Esophagus muscularis mucosa (tissue), 4 donors: ENCODE measurements at regions not wholly inside any gene's neighbourhood (a gene's known extent, or its start where the extent isn't known, plus 50 kb on each side); places are given as distances from the start of the nearest gene placed in this dataset.

Experiments
- DNase-seq: peaks from one replicate; pipeline ENCODE4 v3.0.0-alpha.2; 2017; ENCODE audit errors: extremely low spot score
- H3K27ac ChIP-seq, 4 donors: fragments of 200-600 bp; sonication (generic); replicated peaks in 1 of 4; 1 replicate in 3 of 4; 2 replicates in 1 of 4; pipeline ENCODE4 v1.5.1; 2016 to 2019; ENCODE audit warnings: mild to moderate bottlenecking in 1 of 4
- H3K27me3 ChIP-seq, 4 donors: fragments of 200-600 bp; sonication (generic); one replicate each; pipeline versions ENCODE4 v1.5.1 to v1.6.0; 2016 to 2019
- H3K36me3 ChIP-seq, 4 donors: fragments of 200-600 bp; sonication (generic); one replicate each; pipeline ENCODE4 v1.5.1; 2016 to 2019
- H3K4me1 ChIP-seq, 4 donors: fragments of 200-600 bp; sonication (generic); one replicate each; pipeline ENCODE4 v1.5.1; 2016 to 2019
- H3K4me3 ChIP-seq, 4 donors: fragments of 200-600 bp; sonication (generic); 1 replicate in 2 of 4; 2 replicates in 2 of 4; pipeline ENCODE4 v1.5.1; 2016 to 2019; ENCODE audit warnings: mild to moderate bottlenecking in 4 of 4, moderate library complexity in 1 of 4
- H3K9me3 ChIP-seq, 4 donors: fragments of 200-600 bp; sonication (generic); 1 replicate in 3 of 4; 2 replicates in 1 of 4; pipeline ENCODE4 v1.5.1; 2016 to 2019
- CTCF ChIP-seq, 3 experiments: fragments of 200-600 bp in 2 of 3; fragments of 450-650 bp in 1 of 3; sonication (generic) in 2 of 3; IDR thresholded peaks; one replicate each; pipeline ENCODE4 v1.5.1; 2017 to 2019; ENCODE audit warnings: antibody characterized with exemption in 3 of 3, mild to moderate bottlenecking in 2 of 3, moderate library complexity in 1 of 3
- EP300 ChIP-seq: sonication (generic); formaldehyde crosslinking; IDR thresholded peaks from one replicate; pipeline ENCODE4 v1.6.1; 2017; ENCODE audit warnings: antibody characterized with exemption
- POLR2A ChIP-seq: fragments of 450-650 bp; IDR thresholded peaks from one replicate; pipeline ENCODE4 v1.6.1; 2017; ENCODE audit warnings: antibody characterized with exemption, moderate library complexity, mild to moderate bottlenecking, low read depth
- POLR2AphosphoS5 ChIP-seq, 2 donors: sonication (generic); formaldehyde crosslinking; IDR thresholded peaks; one replicate each; pipeline ENCODE4 v1.6.1; 2017; ENCODE audit warnings: antibody characterized with exemption in 2 of 2
- WGBS: methylation state at CpG from one replicate; pipeline ENCODE4 v1.1.5; 2018; 5-methylcytosine and 5-hydroxymethylcytosine counted together
- intact Hi-C: fragments of 100-400 bp; cut with DNase I; formaldehyde crosslinking; loops from one replicate; pipeline ENCODE4 v1.15.1; 2023

GRCh38 chr12:108055141-108055540 is 73.9 kb upstream of the WSCD2 start:
- intact Hi-C loops = no loop called here
- Histone ChIP-seq H3K36me3 (no peaks in the 10 kb centered on the region), H3K4me3 (no peak overlapping the region), H3K4me1 (no peaks in the 10 kb centered on the region), H3K27ac (no peak overlapping the region), H3K27me3 (no peaks in the 10 kb centered on the region), H3K9me3 (no peaks in the 10 kb centered on the region)
- WGBS = 66% methylated on average over 3 of the region's 3 CpGs
- no peak for DNase-seq
- TF ChIP-seq EP300 = no peak
- TF ChIP-seq POLR2AphosphoS5 (IDR thresholded peaks at IDR 0.05) = no peak
- no peak for TF ChIP-seq CTCF (IDR thresholded peaks at IDR 0.05)
- TF ChIP-seq POLR2A = no peak

GRCh38 chr12:108060067-108060466 is 69.0 kb upstream of the WSCD2 start:
- TF ChIP-seq POLR2AphosphoS5 (IDR thresholded peaks at IDR 0.05) (no peak), EP300 (no peak), POLR2A (no peak), CTCF (IDR thresholded peaks at IDR 0.05) (no peak)
- no peaks in the 10 kb centered on the region for H3K36me3 ChIP-seq
- H3K27me3 ChIP-seq = peaks cover 0 to 4% (median 0%) of the 10 kb centered on the region in 4 donors
- H3K4me3 ChIP-seq = no peak overlapping the region
- no peak for DNase-seq
- H3K9me3 ChIP-seq = no peaks in the 10 kb centered on the region
- H3K4me1 ChIP-seq = no peaks in the 10 kb centered on the region
- intact Hi-C loops = no loop called here
- 35% methylated on average over 3 of the region's 3 CpGs for WGBS
- no peak overlapping the region for H3K27ac ChIP-seq

GRCh38 chr12:108060903-108061302 is 68.2 kb upstream of the WSCD2 start:
- Histone ChIP-seq H3K36me3 (no peaks in the 10 kb centered on the region), H3K4me3 (no peak overlapping the region), H3K4me1 (no peaks in the 10 kb centered on the region), H3K9me3 (no peaks in the 10 kb centered on the region), H3K27ac (no peak overlapping the region), H3K27me3 (peaks cover 0 to 4% (median 0%) of the 10 kb centered on the region in 4 donors)
- no peak for DNase-seq
- TF ChIP-seq POLR2AphosphoS5 (IDR thresholded peaks at IDR 0.05) (no peak), EP300 (no peak), POLR2A (no peak), CTCF (IDR thresholded peaks at IDR 0.05) (no peak)
- intact Hi-C loops = no loop called here
- WGBS = 38% methylated on average over 1 of the region's 1 CpG

- intact Hi-C loops = no loop called here
- 10% methylated on average over 3 of the region's 3 CpGs for WGBS
- DNase-seq = no peak
- Histone ChIP-seq H3K4me1 (no peaks in the 10 kb centered on the region), H3K4me3 (no peak overlapping the region), H3K36me3 (no peaks in the 10 kb centered on the region), H3K27ac (no peak overlapping the region), H3K9me3 (no peaks in the 10 kb centered on the region), H3K27me3 (peaks cover 0 to 4% (median 0%) of the 10 kb centered on the region in 4 donors)
- no peak for TF ChIP-seq EP300
- peak in 1 of 3 experiments; percentile 7 for TF ChIP-seq CTCF (IDR thresholded peaks at IDR 0.05)
- no peak for TF ChIP-seq POLR2AphosphoS5 (IDR thresholded peaks at IDR 0.05)
- TF ChIP-seq POLR2A = no peak
Observed at GRCh38 chr12:108063192-108063591, 65.9 kb upstream of the WSCD2 start.

- Histone ChIP-seq H3K36me3 (no peaks in the 10 kb centered on the region), H3K4me3 (no peak overlapping the region), H3K4me1 (no peaks in the 10 kb centered on the region), H3K27me3 (peaks cover 0 to 14% (median 0%) of the 10 kb centered on the region in 4 donors), H3K27ac (no peak overlapping the region), H3K9me3 (no peaks in the 10 kb centered on the region)
- TF ChIP-seq POLR2A (no peak), EP300 (no peak), POLR2AphosphoS5 (IDR thresholded peaks at IDR 0.05) (no peak), CTCF (IDR thresholded peaks at IDR 0.05) (no peak)
- intact Hi-C loops = no loop called here
- no peak for DNase-seq
- WGBS = 69% methylated on average over 7 of the region's 7 CpGs
Observed at GRCh38 chr12:108065069-108065468, 64.0 kb upstream of the WSCD2 start.
